ENCODE measurements at regions not wholly inside any gene's neighbourhood (a gene's known extent, or its start where the extent isn't known, plus 50 kb on each side); places are given as distances from the start of the nearest gene placed in this dataset.

DNA sequence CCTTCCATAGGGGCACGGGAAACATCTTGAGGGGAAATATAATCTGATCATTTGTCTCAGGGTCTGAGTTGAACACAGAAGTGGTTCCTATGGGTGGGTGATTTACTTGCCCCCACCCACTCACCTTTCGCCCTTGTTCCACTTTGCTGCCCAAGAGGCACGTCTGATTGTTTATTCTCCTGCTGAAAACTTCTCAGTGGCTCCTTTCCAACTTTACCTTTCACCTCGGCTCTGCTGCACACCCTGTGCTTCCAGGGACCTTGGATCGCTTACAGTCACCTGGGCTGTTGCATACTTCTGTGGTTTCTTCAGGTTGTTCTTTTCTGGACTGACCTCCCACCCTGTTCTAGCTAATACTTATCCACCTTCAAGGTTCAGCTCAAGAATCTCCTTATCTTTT is 213.4 kb upstream of the JADE1 start:
- TF ChIP-seq, protein P1, sequence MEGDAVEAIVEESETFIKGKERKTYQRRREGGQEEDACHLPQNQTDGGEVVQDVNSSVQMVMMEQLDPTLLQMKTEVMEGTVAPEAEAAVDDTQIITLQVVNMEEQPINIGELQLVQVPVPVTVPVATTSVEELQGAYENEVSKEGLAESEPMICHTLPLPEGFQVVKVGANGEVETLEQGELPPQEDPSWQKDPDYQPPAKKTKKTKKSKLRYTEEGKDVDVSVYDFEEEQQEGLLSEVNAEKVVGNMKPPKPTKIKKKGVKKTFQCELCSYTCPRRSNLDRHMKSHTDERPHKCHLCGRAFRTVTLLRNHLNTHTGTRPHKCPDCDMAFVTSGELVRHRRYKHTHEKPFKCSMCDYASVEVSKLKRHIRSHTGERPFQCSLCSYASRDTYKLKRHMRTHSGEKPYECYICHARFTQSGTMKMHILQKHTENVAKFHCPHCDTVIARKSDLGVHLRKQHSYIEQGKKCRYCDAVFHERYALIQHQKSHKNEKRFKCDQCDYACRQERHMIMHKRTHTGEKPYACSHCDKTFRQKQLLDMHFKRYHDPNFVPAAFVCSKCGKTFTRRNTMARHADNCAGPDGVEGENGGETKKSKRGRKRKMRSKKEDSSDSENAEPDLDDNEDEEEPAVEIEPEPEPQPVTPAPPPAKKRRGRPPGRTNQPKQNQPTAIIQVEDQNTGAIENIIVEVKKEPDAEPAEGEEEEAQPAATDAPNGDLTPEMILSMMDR (IDR thresholded peaks at IDR 0.05): no peak
- TF ChIP-seq POLR2AphosphoS5 (IDR thresholded peaks at IDR 0.05; ENCODE audit: low read depth, low read length): no peak
